Mucosa of descending colon (tissue), 3 donors: ENCODE measurements at regions not wholly inside any gene's neighbourhood (a gene's known extent, or its start where the extent isn't known, plus 50 kb on each side); places are given as distances from the start of the nearest gene placed in this dataset.

ENCODE experiments used
- ATAC-seq: fragments of 200-7000 bp; cut with Tn5 transposase; one replicate; pipeline ENCODE4 v1.9.1; 2020; ENCODE audit warnings: mild to moderate bottlenecking, moderate library complexity
- DNase-seq, 3 donors: peaks; one replicate each; pipeline ENCODE4 v3.0.0-alpha.2; 2020
- H3K36me3 ChIP-seq: fragments of 200-600 bp; one replicate; pipeline ENCODE4 v1.8.0; 2021; ENCODE audit warnings: low read depth, mild to moderate bottlenecking
- H3K4me1 ChIP-seq: fragments of 200-600 bp; one replicate; pipeline ENCODE4 v1.8.0; 2021; ENCODE audit warnings: low read depth, mild to moderate bottlenecking
- H3K4me3 ChIP-seq: fragments of 200-600 bp; one replicate; pipeline ENCODE4 v1.8.0; 2021; ENCODE audit warnings: mild to moderate bottlenecking
- H3K9me3 ChIP-seq: fragments of 200-600 bp; one replicate; pipeline ENCODE4 v1.8.0; 2021; ENCODE audit warnings: mild to moderate bottlenecking
- intact Hi-C, 2 donors: fragments of 100-400 bp; cut with DNase I in 1 of 2; cut with micrococcal nuclease in 1 of 2; formaldehyde crosslinking; loops; one replicate each; pipeline versions ENCODE4 v1.11.0 to v1.11.1; 2022; cut with DNase I, micrococcal nuclease
- TF ChIP-seq, protein P1 (sequence below): fragments of 200-600 bp; IDR thresholded peaks from one replicate; pipeline ENCODE4 v1.8.0; 2022; ENCODE audit warnings: antibody characterized with exemption, mild to moderate bottlenecking
- donor health status: DM: no; HTN: no; CAD: no; lungs with moderate emphysema.
- donor health status: DM: no; HTN: no; CAD: no.
- donor health status: DM: no; HTN: yes; CAD: no.

DNA sequence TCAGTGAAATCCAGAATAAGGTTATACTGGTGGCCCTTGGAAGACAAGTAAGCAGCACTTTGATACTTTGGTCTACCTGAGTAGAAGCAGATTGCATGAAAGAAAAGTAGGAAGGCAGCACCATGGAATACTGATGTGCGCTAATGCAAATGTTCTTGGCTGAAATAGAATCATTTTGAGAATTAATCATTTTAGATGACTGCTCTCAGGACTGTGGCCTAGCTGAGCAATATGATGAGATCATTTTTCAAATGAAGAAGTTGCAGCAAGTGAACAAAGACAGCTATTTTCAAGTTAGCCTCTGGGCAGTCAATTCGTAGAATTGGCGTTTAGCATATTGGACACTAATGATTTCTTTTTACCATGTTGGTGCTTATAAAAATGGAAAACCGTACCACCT lies 483.5 kb downstream of the TMEM232 start:
- H3K4me1 ChIP-seq, result no peaks in the 10 kb centered on the region
- TF ChIP-seq, protein P1, sequence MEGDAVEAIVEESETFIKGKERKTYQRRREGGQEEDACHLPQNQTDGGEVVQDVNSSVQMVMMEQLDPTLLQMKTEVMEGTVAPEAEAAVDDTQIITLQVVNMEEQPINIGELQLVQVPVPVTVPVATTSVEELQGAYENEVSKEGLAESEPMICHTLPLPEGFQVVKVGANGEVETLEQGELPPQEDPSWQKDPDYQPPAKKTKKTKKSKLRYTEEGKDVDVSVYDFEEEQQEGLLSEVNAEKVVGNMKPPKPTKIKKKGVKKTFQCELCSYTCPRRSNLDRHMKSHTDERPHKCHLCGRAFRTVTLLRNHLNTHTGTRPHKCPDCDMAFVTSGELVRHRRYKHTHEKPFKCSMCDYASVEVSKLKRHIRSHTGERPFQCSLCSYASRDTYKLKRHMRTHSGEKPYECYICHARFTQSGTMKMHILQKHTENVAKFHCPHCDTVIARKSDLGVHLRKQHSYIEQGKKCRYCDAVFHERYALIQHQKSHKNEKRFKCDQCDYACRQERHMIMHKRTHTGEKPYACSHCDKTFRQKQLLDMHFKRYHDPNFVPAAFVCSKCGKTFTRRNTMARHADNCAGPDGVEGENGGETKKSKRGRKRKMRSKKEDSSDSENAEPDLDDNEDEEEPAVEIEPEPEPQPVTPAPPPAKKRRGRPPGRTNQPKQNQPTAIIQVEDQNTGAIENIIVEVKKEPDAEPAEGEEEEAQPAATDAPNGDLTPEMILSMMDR, result no peak
- intact Hi-C loops, result no loop called here
- H3K9me3 ChIP-seq, result no peaks in the 10 kb centered on the region
- no peak overlapping the region for H3K4me3 ChIP-seq
- H3K36me3 ChIP-seq, result no peaks in the 10 kb centered on the region
- DNase-seq, result no peak
- no peak for ATAC-seq

DNA sequence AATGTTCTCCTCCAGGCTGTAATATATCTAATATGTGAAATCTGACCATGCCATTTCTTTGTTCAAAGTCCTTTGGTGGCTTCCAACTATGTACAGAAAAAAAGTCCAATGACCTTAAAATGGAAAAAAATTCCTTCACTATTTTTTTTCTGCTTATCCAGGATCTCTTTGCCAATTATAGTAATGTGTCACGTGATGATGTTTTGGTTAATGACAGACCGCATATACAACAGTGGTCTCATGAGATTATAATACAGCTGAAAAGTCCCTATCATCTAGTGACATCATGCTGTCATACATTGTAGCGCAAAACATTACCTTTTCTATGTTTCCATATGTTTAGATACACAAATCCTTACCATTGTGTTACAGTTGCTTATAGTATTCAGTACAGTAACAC lies 477.6 kb downstream of the TMEM232 start:
- ATAC-seq (no peak), DNase-seq (no peak)
- TF ChIP-seq, protein P1, result no peak
- H3K4me3 ChIP-seq, result no peak overlapping the region
- no peaks in the 10 kb centered on the region for H3K36me3 ChIP-seq
- intact Hi-C loops, result no loop called here
- H3K4me1 ChIP-seq, result no peaks in the 10 kb centered on the region
- H3K9me3 ChIP-seq, result no peaks in the 10 kb centered on the region

DNA sequence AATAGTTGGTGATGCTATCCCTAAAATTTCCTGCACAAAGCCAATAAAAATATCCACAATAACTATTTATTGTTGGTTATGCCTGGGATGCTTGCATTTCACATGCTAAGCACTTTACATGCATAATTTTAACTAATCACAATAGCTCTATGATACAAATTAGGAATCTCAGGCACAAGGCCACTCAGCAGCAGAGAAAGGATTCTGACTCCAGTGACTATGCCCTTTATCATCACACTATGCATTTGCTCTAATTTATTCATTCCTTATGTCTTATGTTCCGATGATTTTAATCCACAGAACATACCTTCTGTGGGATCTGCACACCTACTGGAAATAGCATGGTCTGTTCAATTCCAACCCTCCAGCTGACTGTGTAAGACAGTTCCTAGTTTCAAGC lies 476.1 kb downstream of the TMEM232 start:
- no peak for DNase-seq

DNA sequence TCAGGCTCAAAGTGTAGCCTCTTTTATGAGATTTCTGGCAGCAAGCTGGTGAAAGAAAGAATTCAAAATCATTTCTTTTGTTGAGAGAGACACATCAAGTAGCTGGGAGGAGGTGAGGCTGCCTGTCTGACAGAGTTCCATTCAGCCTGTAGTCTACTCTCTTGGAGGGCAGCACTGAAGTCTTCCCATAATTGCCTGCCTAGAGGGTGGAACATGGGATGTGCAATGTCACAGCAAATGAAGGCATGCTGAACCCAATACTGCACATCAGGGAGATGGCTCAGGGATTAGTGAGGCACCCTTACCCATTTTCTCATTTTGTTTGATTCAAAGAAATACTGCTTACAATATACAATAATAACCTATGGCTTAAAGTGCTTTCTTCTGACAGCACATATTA lies 475.7 kb downstream of the TMEM232 start:
- H3K4me1 ChIP-seq, result no peaks in the 10 kb centered on the region
- intact Hi-C loops, result no loop called here
- H3K4me3 ChIP-seq, result no peak overlapping the region
- H3K36me3 ChIP-seq, result no peaks in the 10 kb centered on the region
- ATAC-seq (no peak), DNase-seq (no peak)
- TF ChIP-seq, protein P1, result no peak
- H3K9me3 ChIP-seq, result no peaks in the 10 kb centered on the region

More for the DNA sequence above, 476.1 kb downstream of the TMEM232 start:
- Histone ChIP-seq H3K4me3 (no peak overlapping the region), H3K4me1 (no peaks in the 10 kb centered on the region), H3K9me3 (no peaks in the 10 kb centered on the region), H3K36me3 (no peaks in the 10 kb centered on the region)
- TF ChIP-seq, protein P1, result no peak
- ATAC-seq, result no peak
- intact Hi-C loops, result no loop called here

DNA sequence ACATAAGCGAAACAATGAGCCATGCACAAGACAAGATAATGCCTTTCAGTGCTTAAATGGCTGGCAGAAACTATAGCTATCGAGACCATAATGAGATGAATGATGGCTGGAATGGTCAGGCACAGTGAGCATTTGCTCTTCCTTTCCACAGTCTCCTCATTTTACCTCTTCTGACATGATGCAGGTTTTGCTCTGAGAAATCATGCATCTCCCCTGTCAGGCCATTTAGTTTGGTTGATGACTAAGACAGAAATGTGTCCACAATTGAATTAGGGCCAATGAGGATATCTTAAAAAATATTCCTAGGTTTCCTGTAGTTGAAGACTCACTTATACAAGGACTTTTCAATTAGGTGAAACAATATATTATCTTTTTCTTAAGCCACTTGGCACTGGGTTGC lies 475.1 kb downstream of the TMEM232 start:
- no peaks in the 10 kb centered on the region for H3K9me3 ChIP-seq
- ATAC-seq, result no peak
- no peaks in the 10 kb centered on the region for H3K36me3 ChIP-seq
- DNase-seq, result no peak
- no peaks in the 10 kb centered on the region for H3K4me1 ChIP-seq
- intact Hi-C loops, result no loop called here
- H3K4me3 ChIP-seq, result no peak overlapping the region
- TF ChIP-seq, protein P1, result no peak

DNA sequence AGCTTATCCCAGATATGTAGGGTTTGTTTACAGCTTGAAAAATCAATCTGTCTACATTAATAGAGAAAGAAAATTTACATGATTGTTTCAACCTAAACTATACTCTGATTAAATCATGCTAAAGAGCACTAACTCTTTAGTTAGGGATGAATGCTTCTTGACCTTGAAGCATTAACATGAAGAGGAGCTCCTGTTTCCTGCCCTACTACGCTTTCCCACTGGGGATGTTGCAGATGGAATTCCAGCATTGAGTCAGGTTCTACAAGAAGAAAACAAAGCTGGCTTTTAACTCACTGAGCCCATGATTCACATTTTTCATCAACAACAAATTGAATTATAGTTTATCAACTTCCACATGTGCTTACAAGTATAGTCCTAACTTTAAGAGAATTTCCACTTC lies 471.3 kb downstream of the TMEM232 start:
- TF ChIP-seq, protein P1, result no peak
- no peaks in the 10 kb centered on the region for H3K9me3 ChIP-seq
- DNase-seq (no peak), ATAC-seq (no peak)
- H3K4me1 ChIP-seq, result no peaks in the 10 kb centered on the region
- no peaks in the 10 kb centered on the region for H3K36me3 ChIP-seq
- intact Hi-C loops, result no loop called here
- no peak overlapping the region for H3K4me3 ChIP-seq
